GM18951 (cell line): ENCODE measurements at regions not wholly inside any gene's neighbourhood (a gene's known extent, or its start where the extent isn't known, plus 50 kb on each side); places are given as distances from the start of the nearest gene placed in this dataset.
"Not testable (repeated sequence)": the region's sequence is repeated elsewhere in the genome, so short reads cannot be mapped to it uniquely, and the experiment has no call there.

Source experiments
- POLR2A ChIP-seq: IDR thresholded peaks from 4 replicates; pipeline ENCODE4 v1.6.1; 2011; ENCODE audit warnings: mild to moderate bottlenecking; ENCODE audit not compliant: insufficient read length, insufficient read depth; ENCODE audit errors: extremely low read depth
- in situ Hi-C: fragments of 300-500 bp; cut with MboI; formaldehyde crosslinking; loops from one replicate; pipeline ENCODE4 v1.12.0; 2022; ENCODE audit warnings: low sequenced_read_pairs, mixed read lengths, inconsistent platforms; ENCODE audit not compliant: unreplicated experiment

DNA sequence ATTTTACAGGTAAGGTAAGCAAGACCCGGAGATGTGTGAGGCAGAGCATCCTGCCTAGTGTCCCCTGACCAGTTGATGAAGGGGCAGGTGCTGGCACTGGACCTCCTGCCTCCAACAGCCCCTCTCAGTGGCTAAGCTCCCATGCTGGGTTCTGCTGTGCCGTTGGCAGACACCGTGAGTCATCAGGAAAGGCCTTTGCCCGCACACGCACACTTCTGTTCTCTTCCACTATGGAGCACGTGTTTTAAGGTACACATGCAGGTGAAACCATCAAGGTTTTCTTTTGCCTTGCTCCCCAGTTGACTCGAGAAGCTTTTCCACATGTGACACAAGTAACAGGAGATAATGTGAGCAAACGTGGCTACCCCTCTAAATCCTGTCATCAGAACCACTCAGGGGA lies 207.9 kb downstream of the RRAGC start:
- in situ Hi-C loops = no loop called here
- TF ChIP-seq POLR2A = no peak

DNA sequence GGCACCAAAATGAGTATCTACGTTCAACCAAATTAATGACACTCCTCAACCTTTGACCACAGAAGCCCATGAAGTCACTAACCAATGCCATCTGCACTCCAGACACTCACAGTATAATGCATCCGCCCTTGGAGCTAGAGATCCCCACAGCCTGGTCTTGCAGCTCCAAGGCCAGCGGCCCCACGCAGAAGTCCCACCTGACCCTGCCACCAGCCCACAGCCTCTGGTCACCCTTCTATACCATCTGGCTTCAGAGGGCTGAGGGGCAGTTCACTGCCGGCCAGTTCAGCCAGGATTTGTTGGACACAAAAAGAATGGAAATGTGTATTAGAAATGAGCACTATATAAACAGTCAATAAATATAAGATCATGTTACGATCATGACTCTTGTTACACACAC lies 211.2 kb downstream of the RRAGC start:
- in situ Hi-C loops = no loop called here
- TF ChIP-seq POLR2A = no peak

DNA sequence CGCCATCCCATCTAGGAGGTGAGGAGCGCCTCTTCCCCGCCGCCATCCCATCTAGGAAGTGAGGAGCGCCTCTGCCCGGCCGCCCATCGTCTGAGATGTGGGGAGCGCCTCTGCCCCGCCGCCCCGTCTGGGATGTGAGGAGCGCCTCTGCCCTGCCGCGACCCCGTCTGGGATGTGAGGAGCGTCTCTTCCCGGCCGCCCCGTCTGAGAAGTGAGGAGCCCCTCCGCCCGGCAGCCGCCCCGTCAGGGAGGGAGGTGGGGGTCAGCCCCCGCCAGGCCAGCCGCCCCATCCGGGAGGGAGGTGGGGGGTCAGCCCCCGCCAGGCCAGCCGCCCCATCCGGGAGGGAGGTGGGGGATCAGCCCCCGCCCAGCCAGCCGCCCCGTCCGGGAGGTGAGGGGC lies 212.2 kb downstream of the RRAGC start:
- in situ Hi-C loops = not testable (repeated sequence)

- no peak for TF ChIP-seq POLR2A
- in situ Hi-C loops = no loop called here
Observed at GRCh38 chr1:38644092-38644491, 215.5 kb downstream of the RRAGC start.

DNA sequence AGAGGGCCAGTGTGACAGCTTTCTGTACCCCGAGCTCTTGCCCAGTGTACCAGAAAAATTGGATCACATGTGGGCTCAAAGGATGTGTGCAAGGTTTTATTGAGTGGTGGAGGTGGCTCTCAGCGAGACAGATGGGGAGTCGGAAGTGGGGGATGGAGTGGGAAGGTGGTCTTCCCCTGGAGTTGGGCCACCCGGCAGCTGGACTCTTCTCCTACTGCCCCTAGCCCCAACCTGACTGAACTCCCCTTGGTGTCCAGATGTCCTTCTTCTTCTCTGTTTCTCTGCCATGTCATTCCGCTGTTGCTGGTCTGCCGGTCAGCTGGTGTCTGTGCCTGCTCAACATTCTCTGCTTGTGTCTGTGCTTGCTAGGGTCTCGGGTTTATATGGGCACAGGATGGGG lies 217.9 kb downstream of the RRAGC start:
- in situ Hi-C loops = no loop called here
- no peak for TF ChIP-seq POLR2A

- TF ChIP-seq POLR2A = no peak
- in situ Hi-C loops = no loop called here
Observed at GRCh38 chr1:38640371-38640770, 219.2 kb downstream of the RRAGC start.

GRCh38 chr1:38628241-38628640 lies 231.3 kb downstream of the RRAGC start:
- TF ChIP-seq POLR2A = no peak
- in situ Hi-C loops = no loop called here

DNA sequence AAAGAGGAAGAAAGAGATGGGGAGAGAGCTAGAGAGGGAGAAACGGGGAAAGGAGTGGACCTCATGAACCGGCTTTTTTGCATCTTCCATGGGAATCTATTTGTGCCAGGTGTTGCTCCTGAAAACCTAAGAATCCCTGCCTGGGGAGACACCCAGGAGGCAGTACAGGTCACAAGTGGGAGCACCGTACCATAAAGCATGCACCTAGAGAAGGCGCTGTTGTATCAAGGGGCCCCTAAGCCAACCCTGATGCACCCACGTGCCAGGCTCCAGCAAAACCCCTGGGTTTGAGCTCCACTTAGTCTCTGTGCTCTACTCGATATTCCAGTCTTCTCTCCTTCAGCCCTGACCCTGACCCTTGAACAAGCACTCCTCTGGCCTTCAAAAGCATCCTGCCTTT lies 233.6 kb downstream of the RRAGC start:
- in situ Hi-C loops = no loop called here
- TF ChIP-seq POLR2A = no peak

GRCh38 chr1:38624336-38625039 lies 235.1 kb downstream of the RRAGC start:
- in situ Hi-C loops = loop anchor here (25.0 kb wide), 1 partner anchor 188 kb away; no protein-coding TSS in a partner anchor
- TF ChIP-seq POLR2A = no peak

GRCh38 chr1:38623529-38623928 lies 236.0 kb downstream of the RRAGC start:
- TF ChIP-seq POLR2A = no peak
- in situ Hi-C loops = loop anchor here (25.0 kb wide), 1 partner anchor 189 kb away; no protein-coding TSS in a partner anchor

- in situ Hi-C loops = loop anchor here (25.0 kb wide), 1 partner anchor 190 kb away; no protein-coding TSS in a partner anchor
- TF ChIP-seq POLR2A = no peak
Observed at GRCh38 chr1:38622197-38622596, 237.4 kb downstream of the RRAGC start.

- in situ Hi-C loops = loop anchor here (25.0 kb wide), 1 partner anchor 195 kb away; no protein-coding TSS in a partner anchor
- TF ChIP-seq POLR2A = no peak
Observed at GRCh38 chr1:38616846-38617245, 242.7 kb downstream of the RRAGC start.

- TF ChIP-seq POLR2A = no peak
- in situ Hi-C loops = loop anchor here (25.0 kb wide), 1 partner anchor 197 kb away; no protein-coding TSS in a partner anchor
Observed at GRCh38 chr1:38615680-38616079, 243.9 kb downstream of the RRAGC start.

GRCh38 chr1:38614861-38615260 lies 244.7 kb downstream of the RRAGC start:
- in situ Hi-C loops = loop anchor here (25.0 kb wide), 1 partner anchor 197 kb away; no protein-coding TSS in a partner anchor
- no peak for TF ChIP-seq POLR2A
